Osteocyte (in vitro differentiated cells): ENCODE measurements at regions not wholly inside any gene's neighbourhood (a gene's known extent, or its start where the extent isn't known, plus 50 kb on each side); places are given as distances from the start of the nearest gene placed in this dataset.
A peak's percentile ranks its signal among the peaks of the same experiment; 100 is the strongest.

Experiments used
- DNase-seq: peaks from one replicate; pipeline ENCODE4 v3.0.0; 2021; ENCODE audit warnings: mixed read lengths; ENCODE audit not compliant: unreplicated experiment; ENCODE audit errors: extremely low spot score
- H3K27ac Mint-ChIP-seq: one replicate; pipeline ENCODE4 v1.8.0; 2021; ENCODE audit warnings: mild to moderate bottlenecking, mixed read lengths; ENCODE audit not compliant: unreplicated experiment
- H3K27me3 Mint-ChIP-seq: one replicate; pipeline ENCODE4 v1.8.0; 2021; ENCODE audit warnings: mixed read lengths; ENCODE audit not compliant: unreplicated experiment
- H3K36me3 Mint-ChIP-seq: one replicate; pipeline ENCODE4 v1.8.0; 2021; ENCODE audit warnings: mixed read lengths; ENCODE audit not compliant: unreplicated experiment
- H3K4me1 Mint-ChIP-seq: one replicate; pipeline ENCODE4 v1.8.0; 2021; ENCODE audit warnings: mixed read lengths; ENCODE audit not compliant: unreplicated experiment
- H3K4me3 Mint-ChIP-seq: one replicate; pipeline ENCODE4 v1.8.0; 2021; ENCODE audit warnings: mild to moderate bottlenecking, moderate library complexity, mixed read lengths; ENCODE audit not compliant: unreplicated experiment
- H3K9me3 Mint-ChIP-seq: one replicate; pipeline ENCODE4 v1.8.0; 2021; ENCODE audit warnings: mixed read lengths; ENCODE audit not compliant: unreplicated experiment
- TF ChIP-seq, protein P1 (sequence below): fragments of 200-600 bp; sonication (generic); IDR thresholded peaks from 2 replicates; pipeline ENCODE4 v1.5.0; 2021; ENCODE audit warnings: antibody characterized with exemption, mild to moderate bottlenecking, moderate library complexity

GRCh38 chr22:48422900-48423480 lies 1404.7 kb downstream of the BRD1 start:
- H3K9me3 Mint-ChIP-seq, result peaks cover 9% of the 10 kb centered on the region
- peak overlapping the region; percentile 76 for H3K27ac Mint-ChIP-seq
- DNase-seq, result no peak
- peaks cover 39% of the 10 kb centered on the region for H3K4me1 Mint-ChIP-seq
- TF ChIP-seq, protein P1, sequence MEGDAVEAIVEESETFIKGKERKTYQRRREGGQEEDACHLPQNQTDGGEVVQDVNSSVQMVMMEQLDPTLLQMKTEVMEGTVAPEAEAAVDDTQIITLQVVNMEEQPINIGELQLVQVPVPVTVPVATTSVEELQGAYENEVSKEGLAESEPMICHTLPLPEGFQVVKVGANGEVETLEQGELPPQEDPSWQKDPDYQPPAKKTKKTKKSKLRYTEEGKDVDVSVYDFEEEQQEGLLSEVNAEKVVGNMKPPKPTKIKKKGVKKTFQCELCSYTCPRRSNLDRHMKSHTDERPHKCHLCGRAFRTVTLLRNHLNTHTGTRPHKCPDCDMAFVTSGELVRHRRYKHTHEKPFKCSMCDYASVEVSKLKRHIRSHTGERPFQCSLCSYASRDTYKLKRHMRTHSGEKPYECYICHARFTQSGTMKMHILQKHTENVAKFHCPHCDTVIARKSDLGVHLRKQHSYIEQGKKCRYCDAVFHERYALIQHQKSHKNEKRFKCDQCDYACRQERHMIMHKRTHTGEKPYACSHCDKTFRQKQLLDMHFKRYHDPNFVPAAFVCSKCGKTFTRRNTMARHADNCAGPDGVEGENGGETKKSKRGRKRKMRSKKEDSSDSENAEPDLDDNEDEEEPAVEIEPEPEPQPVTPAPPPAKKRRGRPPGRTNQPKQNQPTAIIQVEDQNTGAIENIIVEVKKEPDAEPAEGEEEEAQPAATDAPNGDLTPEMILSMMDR, result no peak
- H3K27me3 Mint-ChIP-seq, result no peaks in the 10 kb centered on the region
- no peaks in the 10 kb centered on the region for H3K36me3 Mint-ChIP-seq
- H3K4me3 Mint-ChIP-seq, result no peak overlapping the region

- peaks cover 14% of the 10 kb centered on the region for H3K4me1 Mint-ChIP-seq
- no peak overlapping the region for H3K4me3 Mint-ChIP-seq
- H3K9me3 Mint-ChIP-seq, result peaks cover 9% of the 10 kb centered on the region
- no peaks in the 10 kb centered on the region for H3K36me3 Mint-ChIP-seq
- no peak for DNase-seq
- H3K27ac Mint-ChIP-seq, result no peak overlapping the region
- TF ChIP-seq, protein P1, result no peak
- no peaks in the 10 kb centered on the region for H3K27me3 Mint-ChIP-seq
Measured at GRCh38 chr22:48418831-48419230, 1408.8 kb downstream of the BRD1 start.

DNA sequence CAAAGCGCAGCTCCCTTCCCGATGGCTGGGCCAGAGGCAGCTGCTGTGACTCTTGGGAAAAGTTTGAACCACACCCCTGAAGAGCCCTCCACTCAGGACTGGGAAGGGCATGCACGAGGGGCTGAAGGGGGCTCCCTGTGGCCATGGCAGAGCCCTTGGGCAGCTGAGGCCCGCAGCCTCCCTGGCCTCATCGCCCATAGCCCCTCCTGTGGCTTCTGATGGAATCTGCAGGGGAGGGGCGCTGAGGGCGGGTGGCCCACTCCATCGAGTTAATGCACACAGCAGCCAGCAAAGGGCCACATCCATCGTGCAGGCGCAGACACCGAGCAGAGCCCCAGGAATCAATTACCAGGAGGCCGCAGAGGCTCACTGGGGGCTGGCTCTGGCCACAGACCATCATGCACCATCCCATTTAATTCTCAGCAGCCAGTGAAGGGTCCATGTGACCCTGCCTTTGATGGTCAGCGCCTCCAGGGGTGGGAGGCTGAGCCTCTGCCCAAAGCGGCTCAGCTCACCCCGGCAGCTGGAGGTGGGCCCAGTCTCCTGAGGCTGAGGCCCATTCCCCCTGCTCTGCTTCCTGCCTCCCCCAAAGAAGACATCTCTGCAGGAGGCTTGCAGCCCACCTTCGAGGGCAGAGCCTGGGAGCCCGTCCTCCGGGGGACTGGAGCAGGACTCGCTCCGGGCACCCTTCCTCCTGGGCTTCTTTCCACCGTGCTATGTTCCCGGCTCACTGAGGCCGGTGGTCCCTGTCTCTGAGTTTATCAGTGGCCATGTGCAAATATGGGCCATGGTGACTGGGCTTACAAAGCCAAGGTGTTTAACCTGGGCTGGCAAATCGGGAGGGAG lies 1410.2 kb downstream of the BRD1 start:
- no peak for DNase-seq
- H3K9me3 Mint-ChIP-seq, result peaks cover 4% of the 10 kb centered on the region
- H3K27me3 Mint-ChIP-seq, result peaks cover 3% of the 10 kb centered on the region
- H3K4me1 Mint-ChIP-seq, result peaks cover 2% of the 10 kb centered on the region
- TF ChIP-seq, protein P1, result no peak
- H3K4me3 Mint-ChIP-seq, result no peak overlapping the region
- H3K27ac Mint-ChIP-seq, result no peak overlapping the region
- no peaks in the 10 kb centered on the region for H3K36me3 Mint-ChIP-seq

DNA sequence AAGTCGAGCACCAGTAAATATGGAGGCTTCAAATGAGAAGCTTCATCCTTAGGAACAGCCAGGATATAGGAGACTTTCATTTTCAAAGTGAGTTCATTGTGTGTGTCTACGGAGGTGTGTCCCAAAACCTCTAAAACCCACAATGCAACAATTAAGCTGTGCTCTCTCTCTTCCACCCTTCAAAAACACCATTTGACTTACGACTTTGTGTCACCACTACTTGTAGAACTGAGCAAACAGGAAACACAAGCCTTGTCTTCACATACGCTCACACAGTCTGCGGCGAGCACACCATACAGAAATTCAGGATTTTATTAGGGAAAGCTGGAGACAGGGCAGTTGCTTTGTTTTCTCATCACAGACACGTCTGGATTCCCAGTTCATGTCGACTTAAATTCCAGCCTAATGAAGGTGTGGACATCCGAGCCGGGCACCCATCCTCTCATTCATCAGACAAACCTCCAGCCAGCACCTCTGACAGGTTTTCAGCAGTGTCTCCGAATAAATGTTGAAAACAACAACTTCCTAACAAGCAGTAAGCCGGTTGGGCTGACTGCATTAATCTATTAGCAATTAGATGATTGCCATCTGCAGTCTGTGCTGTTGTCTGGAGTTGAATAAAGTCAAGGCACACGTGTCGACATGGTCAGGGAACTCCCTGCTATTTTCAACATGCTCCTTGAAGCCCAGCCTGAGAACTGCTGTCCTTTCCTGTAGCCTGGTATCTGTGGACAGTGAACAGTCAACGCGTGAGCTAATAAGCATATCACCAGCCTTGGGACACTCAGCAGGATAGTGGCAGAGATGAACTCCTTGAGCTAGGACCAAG lies 1411.1 kb downstream of the BRD1 start:
- Mint-ChIP-seq H3K27ac (no peak overlapping the region), H3K4me1 (peaks cover 2% of the 10 kb centered on the region), H3K27me3 (peaks cover 5% of the 10 kb centered on the region), H3K4me3 (no peak overlapping the region), H3K36me3 (no peaks in the 10 kb centered on the region), H3K9me3 (peaks cover 4% of the 10 kb centered on the region)
- TF ChIP-seq, protein P1, result no peak
- DNase-seq, result no peak

DNA sequence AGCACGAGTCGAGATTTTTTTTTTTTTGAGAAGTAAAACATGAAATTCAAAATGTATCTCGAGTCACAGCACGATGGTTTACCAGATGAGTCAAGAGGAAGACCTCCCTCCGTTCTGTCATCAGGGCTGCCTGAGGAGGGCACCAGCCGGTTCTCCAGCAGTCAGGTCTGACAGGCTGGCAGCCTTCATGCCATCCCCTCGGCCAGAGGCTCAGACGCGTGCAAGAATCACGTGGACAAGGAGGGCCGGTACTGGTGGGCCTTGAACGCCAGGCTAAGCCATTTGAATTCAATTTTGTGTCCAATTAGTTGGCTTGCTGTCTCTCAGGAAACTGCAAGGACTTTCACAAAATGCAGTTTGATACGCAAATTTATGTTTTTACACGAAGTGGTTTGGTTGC lies 1412.2 kb downstream of the BRD1 start:
- no peaks in the 10 kb centered on the region for H3K9me3 Mint-ChIP-seq
- TF ChIP-seq, protein P1, result no peak

More for the DNA sequence above, 1412.2 kb downstream of the BRD1 start:
- Mint-ChIP-seq H3K27ac (no peak overlapping the region), H3K36me3 (no peaks in the 10 kb centered on the region), H3K27me3 (peaks cover 15% of the 10 kb centered on the region), H3K4me3 (no peak overlapping the region), H3K4me1 (no peaks in the 10 kb centered on the region)
- DNase-seq, result no peak
